Natural killer cell treated with Interleukin-12 subunit alpha and Interleukin-12 subunit beta and Interleukin-15 and Interleukin-18, amount 100 ng/mL, for 72 hours (primary cell): ENCODE measurements at regions not wholly inside any gene's neighbourhood (a gene's known extent, or its start where the extent isn't known, plus 50 kb on each side); places are given as distances from the start of the nearest gene placed in this dataset.

Experiments
- ATAC-seq, 2 donors: fragments of 150-1000 bp; cut with Tn5 transposase in 1 of 2; sonication (Bioruptor Pico), chemical (Tn5 transposase) in 1 of 2; 2 replicates each; pipeline ENCODE4 v1.10.0; 2021
- DNase-seq: peaks from one replicate; pipeline ENCODE4 v3.0.0; 2022; ENCODE audit warnings: low spot score
- H3K27ac Mint-ChIP-seq, 2 donors: 1 replicate in 1 of 2; 2 replicates in 1 of 2; pipeline ENCODE4 v1.8.0; 2022; ENCODE audit warnings: mixed read lengths in 2 of 2, mild to moderate bottlenecking in 1 of 2, moderate library complexity in 1 of 2
- H3K27me3 Mint-ChIP-seq, 2 donors: 1 replicate in 1 of 2; 2 replicates in 1 of 2; pipeline ENCODE4 v1.8.0; 2022; ENCODE audit warnings: mixed read lengths in 2 of 2
- H3K36me3 Mint-ChIP-seq: one replicate; pipeline ENCODE4 v1.8.0; 2022; ENCODE audit warnings: mixed read lengths
- H3K4me1 Mint-ChIP-seq, 2 donors: 1 replicate in 1 of 2; 2 replicates in 1 of 2; pipeline ENCODE4 v1.8.0; 2022; ENCODE audit warnings: low read depth in 2 of 2, mixed read lengths in 2 of 2, mild to moderate bottlenecking in 1 of 2
- H3K4me3 Mint-ChIP-seq: one replicate; pipeline ENCODE4 v1.8.0; 2022; ENCODE audit warnings: mixed read lengths
- H3K9me3 Mint-ChIP-seq: 2 replicates; pipeline ENCODE4 v1.8.0; 2022; ENCODE audit warnings: mixed read lengths

- peaks cover 10 to 17% of the 10 kb centered on the region in 2 donors for H3K4me1 Mint-ChIP-seq
- H3K27ac Mint-ChIP-seq, result peak overlapping the region in 1 of 2 donors; percentile 23
- ATAC-seq, result no peak
- no peak overlapping the region for H3K4me3 Mint-ChIP-seq
- H3K9me3 Mint-ChIP-seq, result no peaks in the 10 kb centered on the region
- no peak for DNase-seq
- H3K36me3 Mint-ChIP-seq, result no peaks in the 10 kb centered on the region
- peaks cover 0 to 4% of the 10 kb centered on the region in 2 donors for H3K27me3 Mint-ChIP-seq
Observed at GRCh38 chr12:46445093-46445492, 72.5 kb upstream of the SLC38A2 start.

GRCh38 chr12:46443594-46444263, 71.2 kb upstream of the SLC38A2 start:
- ATAC-seq (no peak), DNase-seq (no peak)
- Mint-ChIP-seq H3K36me3 (no peaks in the 10 kb centered on the region), H3K27ac (no peak overlapping the region), H3K4me3 (no peak overlapping the region), H3K27me3 (peaks cover 0 to 2% of the 10 kb centered on the region in 2 donors), H3K4me1 (peaks cover 6 to 17% of the 10 kb centered on the region in 2 donors), H3K9me3 (no peaks in the 10 kb centered on the region)

GRCh38 chr12:46442738-46443137, 70.2 kb upstream of the SLC38A2 start:
- Mint-ChIP-seq H3K27ac (no peak overlapping the region), H3K27me3 (peaks cover 0 to 2% of the 10 kb centered on the region in 2 donors), H3K4me3 (no peak overlapping the region), H3K4me1 (peaks cover 6 to 17% of the 10 kb centered on the region in 2 donors), H3K9me3 (no peaks in the 10 kb centered on the region), H3K36me3 (no peaks in the 10 kb centered on the region)
- ATAC-seq (no peak), DNase-seq (no peak)

GRCh38 chr12:46442239-46442638, 69.7 kb upstream of the SLC38A2 start:
- H3K9me3 Mint-ChIP-seq, result no peaks in the 10 kb centered on the region
- peaks cover 6 to 17% of the 10 kb centered on the region in 2 donors for H3K4me1 Mint-ChIP-seq
- no peaks in the 10 kb centered on the region for H3K36me3 Mint-ChIP-seq
- peaks cover 0 to 2% of the 10 kb centered on the region in 2 donors for H3K27me3 Mint-ChIP-seq
- no peak for DNase-seq
- ATAC-seq, result no peak
- H3K4me3 Mint-ChIP-seq, result no peak overlapping the region
- H3K27ac Mint-ChIP-seq, result no peak overlapping the region

GRCh38 chr12:46439793-46440511, 67.4 kb upstream of the SLC38A2 start:
- Mint-ChIP-seq H3K27ac (no peak overlapping the region), H3K4me1 (peaks cover 2 to 7% of the 10 kb centered on the region in 2 donors), H3K9me3 (no peaks in the 10 kb centered on the region), H3K36me3 (no peaks in the 10 kb centered on the region), H3K27me3 (peaks cover 0 to 2% of the 10 kb centered on the region in 2 donors), H3K4me3 (no peak overlapping the region)
- DNase-seq (no peak), ATAC-seq (no peak)

GRCh38 chr12:46438719-46439319, 66.2 kb upstream of the SLC38A2 start:
- Mint-ChIP-seq H3K27me3 (peaks cover 0 to 2% of the 10 kb centered on the region in 2 donors), H3K36me3 (no peaks in the 10 kb centered on the region), H3K4me1 (peaks cover 0 to 4% of the 10 kb centered on the region in 2 donors), H3K27ac (peak overlapping the region in 1 of 2 donors; percentile 74), H3K9me3 (no peaks in the 10 kb centered on the region), H3K4me3 (no peak overlapping the region)
- no peak for ATAC-seq
- no peak for DNase-seq

- Mint-ChIP-seq H3K36me3 (no peaks in the 10 kb centered on the region), H3K4me1 (peaks cover 0 to 2% of the 10 kb centered on the region in 2 donors), H3K27ac (no peak overlapping the region), H3K9me3 (no peaks in the 10 kb centered on the region), H3K27me3 (peaks cover 0 to 1% of the 10 kb centered on the region in 2 donors), H3K4me3 (no peak overlapping the region)
- ATAC-seq (no peak), DNase-seq (no peak)
Observed at GRCh38 chr12:46438256-46438655, 65.7 kb upstream of the SLC38A2 start.

- H3K36me3 Mint-ChIP-seq, result no peaks in the 10 kb centered on the region
- H3K4me3 Mint-ChIP-seq, result no peak overlapping the region
- H3K27ac Mint-ChIP-seq, result no peak overlapping the region
- ATAC-seq, result no peak
- no peaks in the 10 kb centered on the region for H3K27me3 Mint-ChIP-seq
- no peak for DNase-seq
- H3K9me3 Mint-ChIP-seq, result no peaks in the 10 kb centered on the region
- H3K4me1 Mint-ChIP-seq, result no peaks in the 10 kb centered on the region
Observed at GRCh38 chr12:46437469-46437868, 64.9 kb upstream of the SLC38A2 start.

- ATAC-seq (no peak), DNase-seq (no peak)
- Mint-ChIP-seq H3K9me3 (no peaks in the 10 kb centered on the region), H3K27me3 (no peaks in the 10 kb centered on the region), H3K36me3 (no peaks in the 10 kb centered on the region), H3K27ac (no peak overlapping the region), H3K4me1 (no peaks in the 10 kb centered on the region), H3K4me3 (no peak overlapping the region)
Observed at GRCh38 chr12:46436747-46437146, 64.2 kb upstream of the SLC38A2 start.

- no peaks in the 10 kb centered on the region for H3K36me3 Mint-ChIP-seq
- peak overlapping the region in 1 of 2 donors; percentile 4 for H3K27ac Mint-ChIP-seq
- no peaks in the 10 kb centered on the region for H3K27me3 Mint-ChIP-seq
- H3K9me3 Mint-ChIP-seq, result no peaks in the 10 kb centered on the region
- peaks cover 1 to 2% of the 10 kb centered on the region in 2 donors for H3K4me1 Mint-ChIP-seq
- no peak for DNase-seq
- ATAC-seq, result no peak
- no peak overlapping the region for H3K4me3 Mint-ChIP-seq
Observed at GRCh38 chr12:46435625-46436024, 63.1 kb upstream of the SLC38A2 start.

- Mint-ChIP-seq H3K4me3 (no peak overlapping the region), H3K36me3 (no peaks in the 10 kb centered on the region)
Observed at GRCh38 chr12:46435029-46435428, 62.5 kb upstream of the SLC38A2 start.

GRCh38 chr12:46433829-46434228, 61.3 kb upstream of the SLC38A2 start:
- Mint-ChIP-seq H3K27me3 (no peaks in the 10 kb centered on the region), H3K27ac (no peak overlapping the region), H3K36me3 (no peaks in the 10 kb centered on the region), H3K9me3 (no peaks in the 10 kb centered on the region), H3K4me3 (no peak overlapping the region), H3K4me1 (peaks cover 12 to 13% of the 10 kb centered on the region in 2 donors)
- DNase-seq (no peak), ATAC-seq (no peak)

More at GRCh38 chr12:46435029-46435428, 62.5 kb upstream of the SLC38A2 start:
- no peaks in the 10 kb centered on the region for H3K9me3 Mint-ChIP-seq
- H3K4me1 Mint-ChIP-seq, result peaks cover 7 to 8% of the 10 kb centered on the region in 2 donors
- no peak for ATAC-seq
- DNase-seq, result no peak
- no peak overlapping the region for H3K27ac Mint-ChIP-seq
- no peaks in the 10 kb centered on the region for H3K27me3 Mint-ChIP-seq

GRCh38 chr12:46432325-46432724, 59.8 kb upstream of the SLC38A2 start:
- peak overlapping the region in 1 of 2 donors; percentile 64 for H3K27ac Mint-ChIP-seq
- ATAC-seq (no peak), DNase-seq (no peak)
- H3K27me3 Mint-ChIP-seq, result no peaks in the 10 kb centered on the region
- no peak overlapping the region for H3K4me3 Mint-ChIP-seq
- peaks cover 12 to 13% of the 10 kb centered on the region in 2 donors for H3K4me1 Mint-ChIP-seq
- H3K36me3 Mint-ChIP-seq, result peaks cover 9% of the 10 kb centered on the region
- H3K9me3 Mint-ChIP-seq, result no peaks in the 10 kb centered on the region
